K562 (cell line): ENCODE measurements at regions not wholly inside any gene's neighbourhood (a gene's known extent, or its start where the extent isn't known, plus 50 kb on each side); places are given as distances from the start of the nearest gene placed in this dataset.

Experiments used
- ATF7 ChIP-seq: fragments of 450-650 bp; IDR thresholded peaks from 2 replicates; pipeline ENCODE4 v1.7.1; 2014; ENCODE audit warnings: mild to moderate bottlenecking, moderate library complexity
- CTCF ChIP-seq, 3 experiments: IDR thresholded peaks in 2 of 3; conservative IDR thresholded peaks in 1 of 3; 2 replicates each; pipeline ENCODE4 v1.5.1; 2011 to 2012; ENCODE audit warnings: low read length in 3 of 3, mild to moderate bottlenecking in 3 of 3, control low read depth in 2 of 3, improper control_type of control experiment in 1 of 3, inconsistent platforms in 1 of 3, low read depth in 1 of 3, mixed read lengths in 1 of 3, moderate library complexity in 1 of 3; ENCODE audit not compliant: insufficient read depth in 2 of 3
- E2F1 ChIP-seq: sonication (generic); formaldehyde crosslinking; IDR thresholded peaks from 2 replicates; pipeline ENCODE4 v1.8.1; 2023; ENCODE audit warnings: mild to moderate bottlenecking, missing genetic modification reagents, moderate library complexity
- EZH2 ChIP-seq: IDR thresholded peaks from 2 replicates; pipeline ENCODE4 v1.6.1; 2012; ENCODE audit warnings: low read depth, mild to moderate bottlenecking, inconsistent platforms, low read length, borderline replicate concordance
- IRF1 ChIP-seq: sonication (generic); formaldehyde crosslinking; IDR thresholded peaks from 2 replicates; pipeline ENCODE4 v1.8.0; 2022; ENCODE audit warnings: missing genetic modification reagents, mild to moderate bottlenecking, borderline replicate concordance
- NRF1 ChIP-seq, 2 experiments: fragments of 450-650 bp; IDR thresholded peaks in 1 of 2; conservative IDR thresholded peaks in 1 of 2; 2 replicates each; pipeline ENCODE4 v1.6.1; 2014; ENCODE audit warnings: mild to moderate bottlenecking in 2 of 2
- POLR2A ChIP-seq: fragments of 450-650 bp; conservative IDR thresholded peaks from 2 replicates; pipeline ENCODE4 v1.6.1; 2016
- PRPF4 ChIP-seq: fragments of 200-400 bp; formaldehyde crosslinking; IDR thresholded peaks from one replicate; pipeline ENCODE4 v1.6.1; 2017; ENCODE audit warnings: low read length, low read depth, mild to moderate bottlenecking; ENCODE audit not compliant: insufficient read depth, poor library complexity, severe bottlenecking
- SETDB1 ChIP-seq: IDR thresholded peaks from one replicate; pipeline ENCODE4 v1.6.1; 2012; ENCODE audit warnings: low read length, control low read depth, inconsistent platforms
- SRF ChIP-seq, 2 experiments: fragments of 250-450, 450-650 bp in 1 of 2; sonication (Bioruptor Pico) in 1 of 2; sonication (generic) in 1 of 2; formaldehyde crosslinking; IDR thresholded peaks; 2 replicates each; pipeline versions ENCODE4 v1.5.0 to v1.5.1; 2020 to 2022; ENCODE audit warnings: mild to moderate bottlenecking in 1 of 2, missing genetic modification reagents in 1 of 2
- TBP ChIP-seq: optimal IDR thresholded peaks from 2 replicates; pipeline ENCODE3; 2011; ENCODE audit warnings: low read depth, low read length, improper control_type of control experiment
- ZFP91 ChIP-seq: sonication (generic); formaldehyde crosslinking; IDR thresholded peaks from 2 replicates; pipeline ENCODE4 v1.8.0; 2022; ENCODE audit warnings: mild to moderate bottlenecking, missing genetic modification reagents
- ZFX ChIP-seq: sonication (generic); formaldehyde crosslinking; IDR thresholded peaks from 2 replicates; pipeline ENCODE4 v1.8.0; 2022; ENCODE audit warnings: mild to moderate bottlenecking, missing genetic modification reagents, moderate library complexity

GRCh38 chr4:114223580-114223979 is 244.1 kb upstream of the ARSJ start:
- TF ChIP-seq SRF (CRISPR knock-in tag; IDR thresholded peaks at IDR 0.05) = no peak
- TF ChIP-seq EZH2 = no peak
- TF ChIP-seq CTCF (IDR thresholded peaks at IDR 0.05 in 2 of 3, conservative IDR thresholded peaks at IDR 0.05 in 1 of 3; ENCODE audit: insufficient read depth in 2 of 3, low read depth in 1 of 3, low read length in 3 of 3) = no peak
- TF ChIP-seq IRF1 = no peak
- no peak for TF ChIP-seq ZFP91 (CRISPR knock-in tag)
- TF ChIP-seq PRPF4 = no peak
- TF ChIP-seq ZFX (CRISPR knock-in tag) = no peak
- no peak for TF ChIP-seq ATF7
- TF ChIP-seq TBP = no peak
- TF ChIP-seq E2F1 (CRISPR knock-in tag) = no peak
- TF ChIP-seq SETDB1 = no peak
- no peak for TF ChIP-seq POLR2A
- TF ChIP-seq NRF1 (conservative IDR thresholded peaks at IDR 0.05 in 1 of 2, IDR thresholded peaks at IDR 0.05 in 1 of 2) = no peak
